AG04449 (cell line): ENCODE measurements at regions not wholly inside any gene's neighbourhood (a gene's known extent, or its start where the extent isn't known, plus 50 kb on each side); places are given as distances from the start of the nearest gene placed in this dataset.

ENCODE experiments used
- CTCF ChIA-PET: fragments of 350-600 bp; formaldehyde crosslinking; extraction: SDS; loops from one replicate; lab custom pipeline; 2021; ENCODE audit warnings: antibody characterized with exemption; lab: Yijun Ruan, JAX
- POLR2A ChIA-PET: fragments of 400-600, 350-600 bp; formaldehyde crosslinking; extraction: SDS; loops from one replicate; lab custom pipeline; 2020; ENCODE audit warnings: antibody characterized with exemption, inconsistent platforms; lab: Yijun Ruan, JAX
- DNase-seq: peaks from one replicate; pipeline ENCODE4 v3.0.0-alpha.2; 2010; ENCODE audit warnings: low read depth, low spot score
- H3K4me3 ChIP-seq: 2 replicates; pipeline ENCODE4 v1.5.1; 2011; ENCODE audit warnings: low read depth, mild to moderate bottlenecking, control low read depth, low read length
- CTCF ChIP-seq: IDR thresholded peaks from one replicate; pipeline ENCODE4 v1.5.1; 2011; ENCODE audit warnings: mild to moderate bottlenecking, moderate library complexity, low read length, control low read depth, inconsistent platforms; ENCODE audit not compliant: insufficient read depth; ENCODE audit errors: missing control alignments

DNA sequence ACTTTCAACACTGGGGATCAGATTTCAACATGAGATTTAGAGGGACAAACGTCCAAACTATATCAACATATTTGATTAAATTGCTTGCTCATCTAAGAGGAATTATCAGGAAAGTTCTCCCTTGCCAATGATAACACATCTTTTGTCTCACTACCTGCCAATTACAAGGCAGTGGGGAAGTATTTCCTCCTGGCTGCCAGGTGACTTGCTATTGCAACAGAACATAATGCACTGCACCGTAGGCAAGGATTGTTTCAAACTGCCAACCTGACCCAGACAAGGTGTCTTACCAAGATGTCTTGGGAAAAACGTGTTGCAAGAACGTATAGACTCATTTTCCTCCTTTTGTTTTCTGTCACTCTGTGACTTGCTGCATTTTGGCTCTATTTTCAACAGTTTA is 711.6 kb downstream of the METTL15 start:
- no peak for TF ChIP-seq CTCF
- POLR2A ChIA-PET: no interaction called here
- no peak for DNase-seq
- CTCF ChIA-PET: no interaction called here
- no peak overlapping the region for H3K4me3 ChIP-seq

- ChIA-PET CTCF (no interaction called here), POLR2A (no interaction called here)
- no peak for DNase-seq
- no peak for TF ChIP-seq CTCF
- no peak overlapping the region for H3K4me3 ChIP-seq
These were observed 706.9 kb downstream of the METTL15 start for GRCh38 chr11:28815110-28815509.

- no peak overlapping the region for H3K4me3 ChIP-seq
- no peak for DNase-seq
- TF ChIP-seq CTCF: no peak
- ChIA-PET POLR2A (no interaction called here), CTCF (no interaction called here)
These were observed 700.6 kb downstream of the METTL15 start for GRCh38 chr11:28808771-28809170.

DNA sequence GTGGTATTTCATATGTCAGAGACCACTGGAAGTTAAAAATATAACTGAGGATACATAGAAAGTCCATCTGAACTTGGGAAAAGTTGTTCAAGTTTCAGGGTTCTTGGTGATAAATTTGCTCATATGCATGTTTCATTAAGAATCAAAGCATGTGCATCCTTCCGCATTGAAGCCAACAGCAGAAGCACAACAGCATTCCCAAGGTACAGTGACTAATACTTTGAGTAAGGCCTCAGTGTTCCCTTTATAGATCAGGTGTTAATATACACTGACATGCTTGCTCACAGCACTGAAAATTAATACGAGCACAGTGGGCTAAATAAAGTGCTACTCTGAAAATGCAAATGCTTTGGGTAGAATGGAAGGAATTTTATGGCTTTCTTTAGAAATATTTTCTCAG is 691.1 kb downstream of the METTL15 start:
- DNase-seq: no peak
- POLR2A ChIA-PET: no interaction called here

GRCh38 chr11:28798286-28798685 is 690.1 kb downstream of the METTL15 start:
- POLR2A ChIA-PET: no interaction called here
- no peak overlapping the region for H3K4me3 ChIP-seq
- no peak for TF ChIP-seq CTCF
- CTCF ChIA-PET: interaction anchor here (0.6 kb wide), 2 partner anchors 21 to 183 kb away, joined by 3 read pairs; no protein-coding TSS in a partner anchor
- no peak for DNase-seq

More for the DNA sequence above, 691.1 kb downstream of the METTL15 start:
- CTCF ChIA-PET: no interaction called here
- no peak overlapping the region for H3K4me3 ChIP-seq
- no peak for TF ChIP-seq CTCF

DNA sequence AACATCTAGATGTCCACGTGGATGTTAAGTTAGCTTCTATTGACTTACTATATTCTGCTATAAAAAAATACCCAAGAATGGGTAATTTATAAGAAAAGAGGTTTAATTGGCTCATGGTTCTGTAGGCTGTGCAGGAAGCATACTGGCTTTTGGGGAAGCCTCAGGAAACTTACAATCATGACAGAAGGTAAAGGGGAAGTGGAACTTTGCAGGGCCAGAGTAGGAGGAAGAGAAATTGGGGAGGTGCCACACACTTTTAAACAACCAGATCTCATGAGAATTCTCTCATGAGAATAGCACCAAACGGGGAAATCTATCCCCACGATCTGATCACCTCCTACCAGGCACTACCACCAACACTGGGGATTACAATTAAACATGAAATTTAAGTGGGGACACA is 689.3 kb downstream of the METTL15 start:
- no peak overlapping the region for H3K4me3 ChIP-seq
- TF ChIP-seq CTCF: no peak
- DNase-seq: no peak
- CTCF ChIA-PET: interaction anchor here (1.1 kb wide), 1 partner anchor 8 kb away, joined by 3 read pairs; no protein-coding TSS in a partner anchor
- POLR2A ChIA-PET: no interaction called here
